Right atrium auricular region (tissue), 2 donors: ENCODE measurements at regions not wholly inside any gene's neighbourhood (a gene's known extent, or its start where the extent isn't known, plus 50 kb on each side); places are given as distances from the start of the nearest gene placed in this dataset.
"Not testable (repeated sequence)": the region's sequence is repeated elsewhere in the genome, so short reads cannot be mapped to it uniquely, and the experiment has no call there.

Experiments
- DNase-seq: peaks from one replicate; pipeline ENCODE4 v3.0.0-alpha.2; 2019; ENCODE audit warnings: low spot score
- H3K27ac ChIP-seq, 2 donors: fragments of 200-600 bp; sonication (generic); 1 replicate in 1 of 2; 2 replicates in 1 of 2; pipeline ENCODE4 v1.5.1; 2016 to 2019
- H3K27me3 ChIP-seq, 2 donors: fragments of 200-600 bp; sonication (generic); one replicate each; pipeline versions ENCODE4 v1.5.1 to v1.6.0; 2017 to 2019
- H3K36me3 ChIP-seq: fragments of 200-600 bp; sonication (generic); one replicate; pipeline ENCODE4 v1.5.1; 2016
- H3K4me1 ChIP-seq, 2 donors: fragments of 200-600 bp; sonication (generic); one replicate each; pipeline versions ENCODE4 v1.5.1 to v1.6.0; 2017 to 2019
- H3K4me3 ChIP-seq, 2 donors: fragments of 200-600 bp; sonication (generic); 1 replicate in 1 of 2; 2 replicates in 1 of 2; pipeline ENCODE4 v1.5.1; 2017 to 2019; ENCODE audit warnings: mild to moderate bottlenecking in 1 of 2, moderate library complexity in 1 of 2
- H3K9me3 ChIP-seq, 2 donors: fragments of 200-600 bp; sonication (generic); one replicate each; pipeline ENCODE4 v1.5.1; 2019
- CTCF ChIP-seq, 2 donors: fragments of 200-600 bp; sonication (generic); IDR thresholded peaks; one replicate each; pipeline ENCODE4 v1.5.1; 2019; ENCODE audit warnings: antibody characterized with exemption in 2 of 2

- Histone ChIP-seq H3K36me3 (no peaks in the 10 kb centered on the region), H3K27me3 (no peaks in the 10 kb centered on the region), H3K27ac (no peak overlapping the region), H3K4me3 (no peak overlapping the region), H3K4me1 (no peaks in the 10 kb centered on the region), H3K9me3 (no peaks in the 10 kb centered on the region)
- no peak for DNase-seq
- no peak for TF ChIP-seq CTCF (IDR thresholded peaks at IDR 0.05)
Observed at GRCh38 chr2:128414351-128414750, 95.7 kb upstream of the HS6ST1 start.

- Histone ChIP-seq H3K4me1 (no peaks in the 10 kb centered on the region), H3K9me3 (no peaks in the 10 kb centered on the region), H3K27me3 (no peaks in the 10 kb centered on the region), H3K4me3 (no peak overlapping the region), H3K36me3 (no peaks in the 10 kb centered on the region), H3K27ac (no peak overlapping the region)
- no peak for DNase-seq
- TF ChIP-seq CTCF (IDR thresholded peaks at IDR 0.05) = no peak
Observed at GRCh38 chr2:128414946-128415778, 96.5 kb upstream of the HS6ST1 start.

DNA sequence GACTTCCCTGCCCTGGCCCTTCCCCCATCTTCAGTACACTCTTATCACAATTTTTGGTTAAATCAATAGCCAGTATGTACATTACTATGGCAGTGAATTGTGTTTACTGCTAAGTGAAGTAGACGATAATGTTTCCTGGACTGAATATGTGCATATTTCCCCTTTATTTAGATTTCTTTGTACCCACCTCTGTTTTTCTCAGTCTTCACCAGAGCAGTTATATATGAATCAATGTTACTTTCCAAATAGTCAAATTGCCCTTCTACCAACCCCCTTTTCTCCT lies 97.1 kb upstream of the HS6ST1 start:
- no peak overlapping the region for H3K27ac ChIP-seq
- no peak for TF ChIP-seq CTCF (IDR thresholded peaks at IDR 0.05)
- H3K27me3 ChIP-seq = no peaks in the 10 kb centered on the region
- no peaks in the 10 kb centered on the region for H3K36me3 ChIP-seq
- H3K9me3 ChIP-seq = no peaks in the 10 kb centered on the region
- DNase-seq = no peak
- H3K4me3 ChIP-seq = no peak overlapping the region
- no peaks in the 10 kb centered on the region for H3K4me1 ChIP-seq

GRCh38 chr2:128416109-128416785 lies 97.6 kb upstream of the HS6ST1 start:
- no peak for TF ChIP-seq CTCF (IDR thresholded peaks at IDR 0.05)
- Histone ChIP-seq H3K36me3 (no peaks in the 10 kb centered on the region), H3K4me3 (no peak overlapping the region), H3K27me3 (no peaks in the 10 kb centered on the region), H3K9me3 (no peaks in the 10 kb centered on the region), H3K4me1 (no peaks in the 10 kb centered on the region), H3K27ac (no peak overlapping the region)
- no peak for DNase-seq

DNA sequence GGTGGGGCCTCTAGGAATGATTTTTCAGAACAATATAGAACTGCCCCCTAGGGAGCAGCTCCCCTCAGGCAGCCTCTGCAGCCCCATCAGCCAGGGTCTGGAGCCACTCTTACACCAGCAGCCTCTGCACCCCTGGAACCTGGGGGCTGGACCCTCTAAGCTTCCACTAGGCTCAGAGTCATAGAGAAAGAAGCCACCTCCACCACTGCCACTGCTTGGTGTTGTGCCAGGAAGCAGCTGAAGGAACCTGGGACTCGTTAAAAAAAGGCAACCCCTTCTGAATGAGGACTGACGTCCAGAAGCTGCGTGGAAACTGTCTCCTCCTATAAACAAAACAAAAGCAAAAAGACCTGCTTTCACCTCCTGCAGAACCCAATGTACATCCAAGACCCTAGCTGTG lies 98.1 kb upstream of the HS6ST1 start:
- no peaks in the 10 kb centered on the region for H3K9me3 ChIP-seq
- H3K36me3 ChIP-seq = no peaks in the 10 kb centered on the region
- H3K27ac ChIP-seq = no peak overlapping the region
- no peak for DNase-seq
- H3K4me1 ChIP-seq = no peaks in the 10 kb centered on the region
- TF ChIP-seq CTCF (IDR thresholded peaks at IDR 0.05) = no peak
- H3K4me3 ChIP-seq = no peak overlapping the region
- no peaks in the 10 kb centered on the region for H3K27me3 ChIP-seq

GRCh38 chr2:128417264-128417663 lies 98.6 kb upstream of the HS6ST1 start:
- H3K36me3 ChIP-seq, H3K27ac ChIP-seq, H3K4me1 ChIP-seq, H3K27me3 ChIP-seq, H3K9me3 ChIP-seq, H3K4me3 ChIP-seq: not testable (repeated sequence)
- peak; percentile 51 for DNase-seq
